Thyroid gland (tissue), 4 donors: ENCODE measurements at regions not wholly inside any gene's neighbourhood (a gene's known extent, or its start where the extent isn't known, plus 50 kb on each side); places are given as distances from the start of the nearest gene placed in this dataset.

Experiments
- DNase-seq, 2 donors: peaks; one replicate each; pipeline ENCODE4 v3.0.0-alpha.2; 2019
- H3K27ac ChIP-seq, 3 donors: fragments of 200-600 bp; sonication (generic); 1 replicate in 2 of 3; 2 replicates in 1 of 3; pipeline ENCODE4 v1.5.1; 2016 to 2019; ENCODE audit warnings: mild to moderate bottlenecking in 1 of 3, moderate library complexity in 1 of 3
- H3K27me3 ChIP-seq: fragments of 200-600 bp; sonication (generic); one replicate; pipeline ENCODE4 v1.5.1; 2019
- H3K36me3 ChIP-seq, 2 donors: fragments of 200-600 bp; sonication (generic); one replicate each; pipeline ENCODE4 v1.5.1; 2016 to 2019
- H3K4me1 ChIP-seq, 2 donors: fragments of 200-600 bp; sonication (generic); one replicate each; pipeline ENCODE4 v1.5.1; 2017 to 2019
- H3K4me3 ChIP-seq, 3 donors: fragments of 200-600 bp; sonication (generic); replicated peaks in 1 of 3; 1 replicate in 2 of 3; 2 replicates in 1 of 3; pipeline ENCODE4 v1.5.1; 2016; ENCODE audit warnings: mild to moderate bottlenecking in 1 of 3
- H3K9me3 ChIP-seq: fragments of 200-600 bp; sonication (generic); one replicate; pipeline ENCODE4 v1.5.1; 2017
- CTCF ChIP-seq, 6 experiments: fragments of 200-600 bp in 3 of 6; fragments of 450-650 bp in 3 of 6; sonication (generic) in 3 of 6; IDR thresholded peaks; one replicate each; pipeline ENCODE4 v1.5.1; 2016 to 2019; ENCODE audit warnings: antibody characterized with exemption in 6 of 6, mild to moderate bottlenecking in 2 of 6, inconsistent platforms in 1 of 6, moderate library complexity in 1 of 6
- POLR2A ChIP-seq, 2 donors: fragments of 450-650 bp; IDR thresholded peaks; one replicate each; pipeline ENCODE4 v1.6.1; 2017; ENCODE audit warnings: antibody characterized with exemption in 2 of 2, mild to moderate bottlenecking in 2 of 2, moderate library complexity in 1 of 2
- WGBS, 2 donors: methylation state at CpG; one replicate each; pipeline ENCODE4 v1.1.5; 2017; 5-methylcytosine and 5-hydroxymethylcytosine counted together
- intact Hi-C: fragments of 100-400 bp; cut with DNase I; formaldehyde crosslinking; loops from one replicate; pipeline ENCODE4 v1.15.1; 2023

GRCh38 chr2:103781313-103781712 is 1019.5 kb downstream of the TMEM182 start:
- no peak overlapping the region for H3K4me3 ChIP-seq
- TF ChIP-seq POLR2A (IDR thresholded peaks at IDR 0.05) (no peak), CTCF (IDR thresholded peaks at IDR 0.05) (no peak)
- no peaks in the 10 kb centered on the region for H3K4me1 ChIP-seq
- H3K9me3 ChIP-seq: no peaks in the 10 kb centered on the region
- intact Hi-C loops: no loop called here
- H3K27me3 ChIP-seq: no peaks in the 10 kb centered on the region
- no peak for DNase-seq
- H3K27ac ChIP-seq: no peak overlapping the region
- no peaks in the 10 kb centered on the region for H3K36me3 ChIP-seq
- WGBS, 2 donors: 80 to 82% methylated on average over 2 of the region's 2 CpGs

- 62 to 77% methylated on average over 2 of the region's 2 CpGs for WGBS, 2 donors
- Histone ChIP-seq H3K27ac (no peak overlapping the region), H3K9me3 (no peaks in the 10 kb centered on the region), H3K27me3 (no peaks in the 10 kb centered on the region), H3K4me3 (no peak overlapping the region), H3K36me3 (no peaks in the 10 kb centered on the region), H3K4me1 (no peaks in the 10 kb centered on the region)
- intact Hi-C loops: no loop called here
- TF ChIP-seq POLR2A (IDR thresholded peaks at IDR 0.05) (no peak), CTCF (IDR thresholded peaks at IDR 0.05) (no peak)
- DNase-seq: no peak
Measured at GRCh38 chr2:103784261-103784660, 1022.4 kb downstream of the TMEM182 start.

GRCh38 chr2:103785432-103785831 is 1023.6 kb downstream of the TMEM182 start:
- H3K27me3 ChIP-seq: no peaks in the 10 kb centered on the region
- intact Hi-C loops: no loop called here
- no peaks in the 10 kb centered on the region for H3K9me3 ChIP-seq
- TF ChIP-seq POLR2A (IDR thresholded peaks at IDR 0.05) (no peak), CTCF (IDR thresholded peaks at IDR 0.05) (no peak)
- 55 to 62% methylated on average over 1 of the region's 1 CpG for WGBS, 2 donors
- H3K4me3 ChIP-seq: no peak overlapping the region
- H3K27ac ChIP-seq: no peak overlapping the region
- DNase-seq: no peak
- no peaks in the 10 kb centered on the region for H3K36me3 ChIP-seq
- H3K4me1 ChIP-seq: no peaks in the 10 kb centered on the region

- no peaks in the 10 kb centered on the region for H3K27me3 ChIP-seq
- DNase-seq: no peak
- no peaks in the 10 kb centered on the region for H3K4me1 ChIP-seq
- no peak overlapping the region for H3K4me3 ChIP-seq
- no peak overlapping the region for H3K27ac ChIP-seq
- no peaks in the 10 kb centered on the region for H3K36me3 ChIP-seq
- no peaks in the 10 kb centered on the region for H3K9me3 ChIP-seq
- TF ChIP-seq CTCF (IDR thresholded peaks at IDR 0.05) (no peak), POLR2A (IDR thresholded peaks at IDR 0.05) (no peak)
- intact Hi-C loops: no loop called here
Measured at GRCh38 chr2:103785956-103786355, 1024.1 kb downstream of the TMEM182 start.

GRCh38 chr2:103788389-103788788 is 1026.6 kb downstream of the TMEM182 start:
- Histone ChIP-seq H3K9me3 (no peaks in the 10 kb centered on the region), H3K36me3 (no peaks in the 10 kb centered on the region), H3K4me3 (no peak overlapping the region), H3K27me3 (no peaks in the 10 kb centered on the region), H3K27ac (no peak overlapping the region), H3K4me1 (no peaks in the 10 kb centered on the region)
- WGBS, 2 donors: 13 to 17% methylated on average over 6 of the region's 6 CpGs
- intact Hi-C loops: no loop called here
- peak in 1 of 2 donors; percentile 42 for DNase-seq
- TF ChIP-seq POLR2A (IDR thresholded peaks at IDR 0.05): no peak
- no peak for TF ChIP-seq CTCF (IDR thresholded peaks at IDR 0.05)
